ENCODE measurements at regions not wholly inside any gene's neighbourhood (a gene's known extent, or its start where the extent isn't known, plus 50 kb on each side); places are given as distances from the start of the nearest gene placed in this dataset.

GRCh38 chr15:96112018-96112417 is 218.5 kb upstream of the NR2F2 start:
- Histone ChIP-seq H3K9me3 (ENCODE audit: control insufficient read depth in 1 of 2, low read length in 2 of 2) (no peaks in the 10 kb centered on the region), H3K27ac (ENCODE audit: low read depth, low read length) (no peak overlapping the region), H3K4me3 (ENCODE audit: low read depth in 1 of 2, low read length in 2 of 2) (no peak overlapping the region)

DNA sequence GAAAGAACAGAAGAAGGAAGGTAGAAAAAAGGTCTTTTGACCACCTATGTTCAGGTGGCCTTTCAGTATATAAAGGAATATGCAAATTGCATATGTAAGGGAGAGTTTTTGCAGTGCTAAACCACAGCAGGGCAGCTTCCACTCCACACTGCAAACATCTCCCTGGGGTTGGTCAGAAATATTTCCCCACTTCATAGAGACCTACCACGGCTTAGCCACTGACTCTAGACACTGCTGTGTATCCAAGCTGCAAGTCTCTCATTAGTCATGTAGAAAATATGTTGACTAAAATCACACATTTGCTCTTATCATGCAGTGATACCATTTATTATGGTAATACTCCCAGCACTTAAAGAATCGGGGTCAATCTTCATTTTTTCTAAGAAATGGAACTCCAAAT is 214.9 kb upstream of the NR2F2 start:
- Histone ChIP-seq H3K9ac (ENCODE audit: low read depth in 1 of 2, low read length in 2 of 2) (no peak overlapping the region), H3K27ac (ENCODE audit: low read depth, low read length) (no peak overlapping the region), H3K9me3 (ENCODE audit: control insufficient read depth in 1 of 2, low read length in 2 of 2) (no peaks in the 10 kb centered on the region), H3K36me3 (ENCODE audit: control insufficient read depth in 1 of 2, insufficient read depth in 2 of 2, low read length in 2 of 2) (no peaks in the 10 kb centered on the region), H3K27me3 (ENCODE audit: control insufficient read depth in 1 of 2, insufficient read depth in 2 of 2, low read length in 2 of 2) (no peaks in the 10 kb centered on the region), H3K4me1 (ENCODE audit: control insufficient read depth in 1 of 2, insufficient read depth in 2 of 2, low read length in 2 of 2) (no peaks in the 10 kb centered on the region), H3K4me3 (ENCODE audit: low read depth in 1 of 2, low read length in 2 of 2) (no peak overlapping the region)

More at GRCh38 chr15:96112018-96112417, 218.5 kb upstream of the NR2F2 start:
- Histone ChIP-seq H3K4me1 (ENCODE audit: control insufficient read depth in 1 of 2, insufficient read depth in 2 of 2, low read length in 2 of 2) (no peaks in the 10 kb centered on the region), H3K27me3 (ENCODE audit: control insufficient read depth in 1 of 2, insufficient read depth in 2 of 2, low read length in 2 of 2) (no peaks in the 10 kb centered on the region), H3K36me3 (ENCODE audit: control insufficient read depth in 1 of 2, insufficient read depth in 2 of 2, low read length in 2 of 2) (no peaks in the 10 kb centered on the region), H3K9ac (ENCODE audit: low read depth in 1 of 2, low read length in 2 of 2) (no peak overlapping the region)

- no peak overlapping the region for H3K4me3 ChIP-seq (ENCODE audit: low read depth in 1 of 2, low read length in 2 of 2)
- H3K27ac ChIP-seq (ENCODE audit: low read depth, low read length): no peak overlapping the region
- H3K4me1 ChIP-seq (ENCODE audit: control insufficient read depth in 1 of 2, insufficient read depth in 2 of 2, low read length in 2 of 2): no peaks in the 10 kb centered on the region
- H3K9me3 ChIP-seq (ENCODE audit: control insufficient read depth in 1 of 2, low read length in 2 of 2): no peaks in the 10 kb centered on the region
- no peak overlapping the region for H3K9ac ChIP-seq (ENCODE audit: low read depth in 1 of 2, low read length in 2 of 2)
- no peaks in the 10 kb centered on the region for H3K36me3 ChIP-seq (ENCODE audit: control insufficient read depth in 1 of 2, insufficient read depth in 2 of 2, low read length in 2 of 2)
- no peaks in the 10 kb centered on the region for H3K27me3 ChIP-seq (ENCODE audit: control insufficient read depth in 1 of 2, insufficient read depth in 2 of 2, low read length in 2 of 2)
These were observed 213.2 kb upstream of the NR2F2 start for GRCh38 chr15:96117270-96117669.

- Histone ChIP-seq H3K4me3 (ENCODE audit: low read depth in 1 of 2, low read length in 2 of 2) (no peak overlapping the region), H3K27me3 (ENCODE audit: control insufficient read depth in 1 of 2, insufficient read depth in 2 of 2, low read length in 2 of 2) (no peaks in the 10 kb centered on the region), H3K4me1 (ENCODE audit: control insufficient read depth in 1 of 2, insufficient read depth in 2 of 2, low read length in 2 of 2) (no peaks in the 10 kb centered on the region), H3K9ac (ENCODE audit: low read depth in 1 of 2, low read length in 2 of 2) (no peak overlapping the region), H3K36me3 (ENCODE audit: control insufficient read depth in 1 of 2, insufficient read depth in 2 of 2, low read length in 2 of 2) (no peaks in the 10 kb centered on the region), H3K27ac (ENCODE audit: low read depth, low read length) (no peak overlapping the region), H3K9me3 (ENCODE audit: control insufficient read depth in 1 of 2, low read length in 2 of 2) (no peaks in the 10 kb centered on the region)
These were observed 210.8 kb upstream of the NR2F2 start for GRCh38 chr15:96119734-96120133.

DNA sequence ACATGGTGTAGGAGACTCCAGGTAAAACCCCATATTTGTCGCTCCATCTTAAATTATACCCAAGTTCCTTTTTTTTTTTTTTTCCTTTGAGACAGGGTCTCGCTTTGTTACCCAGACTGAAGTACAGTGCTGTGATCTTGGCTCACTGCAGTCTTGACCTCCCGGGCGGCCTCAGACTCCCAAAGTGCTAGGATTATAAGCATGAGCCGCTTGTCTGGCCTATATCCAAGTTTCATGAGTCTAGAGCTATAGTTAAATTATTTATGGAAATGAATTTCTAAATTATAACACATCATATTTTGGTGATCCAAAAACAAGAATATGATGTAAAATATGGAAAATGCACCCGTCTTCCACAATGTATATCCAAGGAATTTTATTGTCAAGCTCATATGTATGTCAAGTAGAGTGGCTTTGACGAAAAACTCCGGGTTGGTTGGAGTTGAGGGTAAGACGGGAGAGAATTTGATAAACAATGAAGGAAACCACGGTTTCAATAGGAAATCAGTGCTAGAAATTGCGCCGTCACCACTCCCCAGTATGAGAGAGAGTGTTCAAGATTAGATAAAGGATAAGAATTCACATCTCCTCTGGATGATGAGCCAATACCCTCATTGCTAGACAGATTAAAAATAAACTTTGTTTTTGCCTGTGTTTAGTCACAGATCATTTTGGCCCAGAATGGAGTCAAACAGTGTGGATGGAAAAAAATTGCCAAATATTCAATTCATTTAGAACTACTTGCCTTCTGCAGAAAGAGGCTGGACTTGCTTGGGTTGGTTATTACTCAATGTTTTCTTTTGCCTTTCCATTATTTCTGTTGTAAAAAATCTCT is 209.2 kb upstream of the NR2F2 start:
- Histone ChIP-seq H3K9ac (ENCODE audit: low read depth in 1 of 2, low read length in 2 of 2) (no peak overlapping the region), H3K27me3 (ENCODE audit: control insufficient read depth in 1 of 2, insufficient read depth in 2 of 2, low read length in 2 of 2) (no peaks in the 10 kb centered on the region), H3K27ac (ENCODE audit: low read depth, low read length) (no peak overlapping the region), H3K36me3 (ENCODE audit: control insufficient read depth in 1 of 2, insufficient read depth in 2 of 2, low read length in 2 of 2) (no peaks in the 10 kb centered on the region), H3K4me3 (ENCODE audit: low read depth in 1 of 2, low read length in 2 of 2) (no peak overlapping the region), H3K9me3 (ENCODE audit: control insufficient read depth in 1 of 2, low read length in 2 of 2) (no peaks in the 10 kb centered on the region), H3K4me1 (ENCODE audit: control insufficient read depth in 1 of 2, insufficient read depth in 2 of 2, low read length in 2 of 2) (no peaks in the 10 kb centered on the region)

DNA sequence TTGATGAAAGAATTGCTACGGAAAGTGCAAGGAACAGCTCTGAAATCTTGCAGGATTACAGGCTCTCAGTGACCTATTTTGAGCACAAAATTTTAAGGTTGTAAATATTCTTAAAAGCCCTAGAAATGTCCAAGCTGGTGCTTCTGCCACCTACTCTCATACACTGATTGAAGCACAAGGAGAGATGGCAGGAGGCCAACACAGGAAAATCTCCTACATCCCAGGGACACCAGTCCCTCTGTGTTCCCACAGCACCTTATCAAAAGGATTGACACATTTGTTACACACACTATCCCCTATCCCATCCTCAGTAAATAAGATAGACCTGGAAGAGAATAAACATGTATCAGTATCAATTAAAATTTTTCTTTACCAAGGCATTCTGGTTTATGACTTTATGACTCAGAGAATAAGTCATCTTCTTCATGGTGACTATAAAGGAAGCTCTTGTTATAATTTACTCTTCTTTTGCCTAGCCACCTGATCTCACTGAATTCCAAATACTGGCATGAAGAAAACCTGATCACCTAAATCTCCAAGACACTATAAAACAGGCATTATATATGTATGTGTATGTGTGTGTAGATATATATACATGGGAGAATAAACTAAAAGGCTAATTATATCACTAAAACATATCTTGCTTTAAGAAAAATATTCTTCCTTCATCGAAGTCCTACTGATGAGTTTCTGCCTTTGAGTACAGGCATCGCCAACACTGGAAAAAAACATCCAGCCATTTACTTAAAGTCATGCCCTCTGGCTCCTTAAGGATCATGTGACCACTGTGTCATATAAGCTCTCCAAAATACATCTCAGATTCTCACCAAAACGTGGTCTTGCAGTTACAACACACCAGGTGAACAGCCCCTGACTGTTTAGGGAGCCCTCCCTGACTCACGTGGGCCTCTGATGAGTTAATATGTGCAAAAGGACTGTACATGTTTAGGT is 208.1 kb upstream of the NR2F2 start:
- no peak overlapping the region for H3K27ac ChIP-seq (ENCODE audit: low read depth, low read length)
- no peak overlapping the region for H3K9ac ChIP-seq (ENCODE audit: low read depth in 1 of 2, low read length in 2 of 2)
- H3K36me3 ChIP-seq (ENCODE audit: control insufficient read depth in 1 of 2, insufficient read depth in 2 of 2, low read length in 2 of 2): no peaks in the 10 kb centered on the region
- H3K27me3 ChIP-seq (ENCODE audit: control insufficient read depth in 1 of 2, insufficient read depth in 2 of 2, low read length in 2 of 2): no peaks in the 10 kb centered on the region
- H3K4me3 ChIP-seq (ENCODE audit: low read depth in 1 of 2, low read length in 2 of 2): no peak overlapping the region
- no peaks in the 10 kb centered on the region for H3K4me1 ChIP-seq (ENCODE audit: control insufficient read depth in 1 of 2, insufficient read depth in 2 of 2, low read length in 2 of 2)
- H3K9me3 ChIP-seq (ENCODE audit: control insufficient read depth in 1 of 2, low read length in 2 of 2): no peaks in the 10 kb centered on the region

DNA sequence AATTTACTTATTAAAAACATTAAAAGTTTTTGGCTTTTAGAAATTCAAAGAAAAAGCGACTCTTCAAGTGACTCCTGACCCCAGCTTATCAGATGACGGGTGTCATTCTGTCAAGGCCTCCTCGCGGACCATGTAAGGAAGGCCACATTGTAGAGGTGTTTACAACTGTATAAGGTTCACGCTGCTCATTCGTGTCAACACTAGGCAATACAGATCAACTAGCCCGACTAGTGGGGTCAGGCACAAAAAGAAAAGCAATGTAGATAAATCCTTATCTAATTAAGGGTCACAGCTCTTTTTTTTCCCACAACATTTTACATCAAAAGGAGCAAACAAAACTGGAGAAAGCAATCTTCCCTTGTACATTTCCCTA is 207.5 kb upstream of the NR2F2 start:
- Histone ChIP-seq H3K27me3 (ENCODE audit: control insufficient read depth in 1 of 2, insufficient read depth in 2 of 2, low read length in 2 of 2) (no peaks in the 10 kb centered on the region), H3K4me1 (ENCODE audit: control insufficient read depth in 1 of 2, insufficient read depth in 2 of 2, low read length in 2 of 2) (no peaks in the 10 kb centered on the region), H3K9ac (ENCODE audit: low read depth in 1 of 2, low read length in 2 of 2) (no peak overlapping the region), H3K27ac (ENCODE audit: low read depth, low read length) (no peak overlapping the region), H3K36me3 (ENCODE audit: control insufficient read depth in 1 of 2, insufficient read depth in 2 of 2, low read length in 2 of 2) (no peaks in the 10 kb centered on the region), H3K4me3 (ENCODE audit: low read depth in 1 of 2, low read length in 2 of 2) (no peak overlapping the region), H3K9me3 (ENCODE audit: control insufficient read depth in 1 of 2, low read length in 2 of 2) (no peaks in the 10 kb centered on the region)

- Histone ChIP-seq H3K9ac (ENCODE audit: low read depth in 1 of 2, low read length in 2 of 2) (no peak overlapping the region), H3K27me3 (ENCODE audit: control insufficient read depth in 1 of 2, insufficient read depth in 2 of 2, low read length in 2 of 2) (no peaks in the 10 kb centered on the region), H3K9me3 (ENCODE audit: control insufficient read depth in 1 of 2, low read length in 2 of 2) (no peaks in the 10 kb centered on the region), H3K36me3 (ENCODE audit: control insufficient read depth in 1 of 2, insufficient read depth in 2 of 2, low read length in 2 of 2) (no peaks in the 10 kb centered on the region), H3K4me1 (ENCODE audit: control insufficient read depth in 1 of 2, insufficient read depth in 2 of 2, low read length in 2 of 2) (no peaks in the 10 kb centered on the region), H3K27ac (ENCODE audit: low read depth, low read length) (no peak overlapping the region), H3K4me3 (ENCODE audit: low read depth in 1 of 2, low read length in 2 of 2) (no peak overlapping the region)
These were observed 206.8 kb upstream of the NR2F2 start for GRCh38 chr15:96123630-96124187.

GRCh38 chr15:96124436-96124835 is 206.1 kb upstream of the NR2F2 start:
- Histone ChIP-seq H3K9me3 (ENCODE audit: control insufficient read depth in 1 of 2, low read length in 2 of 2) (no peaks in the 10 kb centered on the region), H3K4me1 (ENCODE audit: control insufficient read depth in 1 of 2, insufficient read depth in 2 of 2, low read length in 2 of 2) (no peaks in the 10 kb centered on the region), H3K4me3 (ENCODE audit: low read depth in 1 of 2, low read length in 2 of 2) (no peak overlapping the region), H3K27me3 (ENCODE audit: control insufficient read depth in 1 of 2, insufficient read depth in 2 of 2, low read length in 2 of 2) (no peaks in the 10 kb centered on the region), H3K9ac (ENCODE audit: low read depth in 1 of 2, low read length in 2 of 2) (no peak overlapping the region), H3K27ac (ENCODE audit: low read depth, low read length) (no peak overlapping the region), H3K36me3 (ENCODE audit: control insufficient read depth in 1 of 2, insufficient read depth in 2 of 2, low read length in 2 of 2) (no peaks in the 10 kb centered on the region)

Data from duodenal mucosa (tissue), 2 donors.